NB4 (cell line): ENCODE measurements at regions not wholly inside any gene's neighbourhood (a gene's known extent, or its start where the extent isn't known, plus 50 kb on each side); places are given as distances from the start of the nearest gene placed in this dataset.

Source experiments
- DNase-seq: peaks from one replicate; pipeline ENCODE4 v3.0.0; 2010; ENCODE audit warnings: low read depth
- H3K4me3 ChIP-seq: one replicate; pipeline ENCODE4 v1.5.1; 2011; ENCODE audit warnings: mild to moderate bottlenecking, low read depth, low read length, moderate library complexity
- CTCF ChIP-seq: IDR thresholded peaks from one replicate; pipeline ENCODE4 v1.5.1; 2012; ENCODE audit warnings: low read depth, low read length
- MAX ChIP-seq: IDR thresholded peaks from 2 replicates; pipeline ENCODE4 v1.6.1; 2011; ENCODE audit warnings: low read depth, low read length
- MYC ChIP-seq: IDR thresholded peaks from 2 replicates; pipeline ENCODE4 v1.6.1; 2011; ENCODE audit warnings: low read depth, low read length
- POLR2A ChIP-seq: IDR thresholded peaks from 2 replicates; pipeline ENCODE4 v1.6.1; 2011; ENCODE audit warnings: mild to moderate bottlenecking; ENCODE audit not compliant: insufficient read length; ENCODE audit errors: extremely low read depth

GRCh38 chr14:55840821-55841220 lies 260.8 kb downstream of the KTN1 start:
- DNase-seq = no peak
- TF ChIP-seq CTCF (no peak), POLR2A (no peak), MYC (no peak), MAX (no peak)
- H3K4me3 ChIP-seq = no peak overlapping the region

GRCh38 chr14:55841625-55842024 lies 261.6 kb downstream of the KTN1 start:
- H3K4me3 ChIP-seq = no peak overlapping the region
- DNase-seq = no peak
- TF ChIP-seq CTCF = no peak
- TF ChIP-seq MAX = no peak
- TF ChIP-seq POLR2A = no peak
- TF ChIP-seq MYC = no peak

GRCh38 chr14:55843718-55844403 lies 263.9 kb downstream of the KTN1 start:
- TF ChIP-seq CTCF = no peak
- no peak for TF ChIP-seq MYC
- no peak for TF ChIP-seq POLR2A
- TF ChIP-seq MAX = no peak
- no peak for DNase-seq

GRCh38 chr14:55845963-55846825 lies 266.2 kb downstream of the KTN1 start:
- DNase-seq = no peak
- H3K4me3 ChIP-seq = no peak overlapping the region
- TF ChIP-seq CTCF (no peak), POLR2A (no peak)

More at GRCh38 chr14:55843718-55844403, 263.9 kb downstream of the KTN1 start:
- H3K4me3 ChIP-seq = no peak overlapping the region

- H3K4me3 ChIP-seq = no peak overlapping the region
Observed at GRCh38 chr14:55846826-55847446, 266.9 kb downstream of the KTN1 start.

More at GRCh38 chr14:55846826-55847446, 266.9 kb downstream of the KTN1 start:
- TF ChIP-seq POLR2A (no peak), CTCF (no peak), MYC (no peak), MAX (no peak)
- no peak for DNase-seq
